GM19043 (cell line): ENCODE measurements at regions not wholly inside any gene's neighbourhood (a gene's known extent, or its start where the extent isn't known, plus 50 kb on each side); places are given as distances from the start of the nearest gene placed in this dataset.

Experiments
- ATAC-seq: cut with Tn5 transposase; IDR thresholded peaks from one replicate; pipeline ENCODE4 v1.9.1; 2021; ENCODE audit warnings: low read depth; ENCODE audit not compliant: unreplicated experiment

- no peak for ATAC-seq
Observed at GRCh38 chr11:28529540-28530410, 421.6 kb downstream of the METTL15 start.

DNA sequence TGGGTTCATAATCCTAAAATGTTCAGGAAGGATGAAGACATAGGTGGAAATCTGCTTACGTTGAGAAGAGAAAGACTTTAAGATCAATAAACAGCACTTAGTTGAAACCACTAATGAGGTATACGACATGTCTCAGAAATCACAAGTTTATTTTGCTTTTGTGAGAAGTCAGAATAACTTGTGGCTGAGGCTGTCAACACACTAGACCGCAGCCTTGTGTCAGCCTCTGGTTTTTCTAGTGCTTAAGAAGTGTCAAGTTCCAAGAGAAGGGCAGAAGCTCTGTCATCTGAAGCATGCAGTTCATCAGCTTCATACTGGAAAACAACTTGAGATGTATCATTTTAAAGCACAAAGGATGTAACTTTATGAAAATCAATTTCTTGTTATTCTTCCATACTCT, 420.9 kb downstream of the METTL15 start:
- ATAC-seq: no peak

DNA sequence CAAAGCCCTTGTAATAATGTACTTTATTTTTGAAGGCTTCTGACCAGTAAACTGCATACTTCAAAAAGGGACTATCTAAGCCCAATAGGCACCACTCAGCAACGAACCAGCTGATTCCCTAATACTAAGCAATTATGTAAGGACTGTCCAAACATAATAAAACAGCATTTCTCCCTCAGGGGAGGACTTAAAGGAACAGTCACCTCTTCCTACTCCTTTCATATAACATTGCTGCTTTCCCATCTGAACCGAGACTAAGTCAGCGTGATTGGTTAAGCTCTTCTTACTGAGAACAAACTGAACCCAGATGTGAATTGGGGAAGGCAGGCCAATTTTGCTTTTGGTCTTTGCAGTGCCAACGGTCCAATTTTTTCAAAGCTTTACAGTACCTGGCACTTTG, 420.0 kb downstream of the METTL15 start:
- no peak for ATAC-seq

DNA sequence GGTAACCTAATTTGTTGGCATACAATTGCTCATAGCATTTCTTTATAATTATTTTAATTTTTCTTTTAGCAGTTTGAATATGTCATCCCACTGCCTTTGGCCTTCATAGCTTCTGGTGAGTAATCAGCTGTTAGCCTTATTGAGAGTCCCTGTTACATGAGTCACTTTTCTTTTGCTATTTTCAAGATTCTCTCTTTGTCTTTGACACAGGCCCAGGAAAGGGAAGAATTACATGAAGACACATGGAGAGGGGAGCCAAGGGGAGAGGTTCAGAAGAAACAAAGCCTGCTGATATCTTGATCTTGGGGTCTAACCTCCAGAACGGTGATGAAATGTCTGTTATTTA, 418.2 kb downstream of the METTL15 start:
- no peak for ATAC-seq

- no peak for ATAC-seq
Observed at GRCh38 chr11:28525636-28526405, 417.6 kb downstream of the METTL15 start.

DNA sequence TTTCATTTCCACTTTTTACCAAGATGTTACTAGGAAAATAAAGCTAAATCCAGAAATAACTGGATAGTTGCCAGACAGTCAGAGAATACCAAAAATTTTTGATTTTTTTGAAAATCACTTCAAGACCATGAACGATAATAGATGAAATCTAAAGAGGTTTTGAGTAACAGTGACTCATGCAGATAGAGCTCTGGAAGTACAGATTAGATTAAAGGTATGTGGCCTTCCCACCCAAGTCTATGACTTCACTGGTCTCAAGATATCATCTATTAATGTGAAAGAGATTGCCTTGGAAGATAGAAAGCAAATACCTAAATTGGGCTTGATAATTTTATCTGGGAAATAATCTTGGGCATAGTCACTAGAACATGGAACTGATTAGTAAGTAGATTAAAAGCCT, 415.9 kb downstream of the METTL15 start:
- no peak for ATAC-seq

DNA sequence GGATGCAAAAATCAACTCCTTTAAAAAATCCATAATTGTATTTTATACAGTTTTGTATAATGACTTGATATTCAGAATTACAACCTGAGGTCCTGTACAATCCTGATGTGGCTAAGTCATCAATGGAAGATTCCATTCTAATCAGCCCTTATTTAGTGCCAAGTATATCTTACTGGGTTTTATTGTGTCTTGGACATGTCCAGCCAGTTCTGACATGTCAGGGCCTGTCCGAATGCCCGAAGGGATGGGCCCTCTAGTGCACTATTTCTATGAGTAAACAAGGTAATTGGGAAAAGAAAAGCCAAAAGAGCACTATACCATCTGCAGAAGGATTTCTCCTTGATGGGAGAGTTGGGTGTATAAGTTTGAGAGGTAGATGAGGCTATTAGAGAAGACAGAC, 412.9 kb downstream of the METTL15 start:
- ATAC-seq: no peak

DNA sequence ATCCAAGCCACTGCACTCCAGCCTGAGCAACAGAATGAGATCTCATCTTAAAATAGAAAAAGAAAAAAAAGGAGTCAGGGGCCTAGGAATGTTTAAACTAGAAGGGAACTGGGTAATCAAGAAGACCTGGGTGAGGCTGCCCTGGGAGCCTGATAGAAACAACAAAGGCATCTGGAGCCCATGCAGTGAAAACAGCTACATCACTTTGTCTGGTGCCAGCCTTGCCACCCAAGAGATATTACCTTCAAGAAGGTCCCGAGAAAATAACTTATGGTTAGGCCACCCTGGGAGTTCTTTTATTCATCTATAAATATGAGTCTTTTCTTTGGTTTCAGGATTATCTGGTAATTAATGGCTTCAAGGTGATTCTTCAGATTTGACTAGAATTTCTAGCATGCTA, 412.1 kb downstream of the METTL15 start:
- ATAC-seq: no peak

DNA sequence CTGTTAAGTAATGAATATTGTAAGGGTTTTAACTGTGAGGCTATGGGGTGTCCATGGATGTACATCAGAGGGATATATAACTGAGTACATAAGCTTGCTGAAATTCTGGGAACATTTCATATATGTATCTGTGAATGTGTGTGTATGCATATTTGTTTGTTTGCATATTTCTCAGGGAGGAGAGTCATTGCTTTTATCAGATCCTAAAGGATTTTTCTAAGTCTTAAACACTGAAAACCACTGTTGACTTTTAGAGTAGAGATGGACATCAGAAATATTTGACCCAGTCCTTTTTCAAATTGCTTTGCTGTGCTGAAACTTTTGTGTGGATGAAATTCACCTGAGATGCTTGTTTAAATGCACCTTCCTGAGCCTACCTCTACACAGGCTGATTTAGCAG, 410.6 kb downstream of the METTL15 start:
- ATAC-seq: no peak

DNA sequence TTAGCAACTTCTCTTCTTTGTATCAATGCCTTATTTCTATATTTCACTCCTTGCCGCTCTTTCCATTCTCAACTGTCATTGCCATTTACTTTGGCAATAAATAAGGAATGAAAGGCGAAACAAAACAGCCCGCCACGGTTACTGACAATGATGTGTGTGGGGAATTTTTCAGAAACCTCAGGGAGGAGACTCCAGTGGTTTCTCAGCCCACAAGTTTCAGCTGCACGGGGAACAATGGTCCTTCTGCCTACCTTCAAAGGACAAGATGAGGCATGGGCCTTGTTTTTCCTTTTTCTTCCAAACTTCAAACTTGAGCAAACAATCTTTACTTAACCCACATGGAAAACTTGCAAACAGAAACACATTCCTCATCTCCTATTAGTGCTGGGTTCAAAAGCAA, 409.4 kb downstream of the METTL15 start:
- ATAC-seq: no peak

GRCh38 chr11:28514391-28514790, 406.2 kb downstream of the METTL15 start:
- no peak for ATAC-seq

- ATAC-seq: no peak
Observed at GRCh38 chr11:28512143-28512756, 404.1 kb downstream of the METTL15 start.

DNA sequence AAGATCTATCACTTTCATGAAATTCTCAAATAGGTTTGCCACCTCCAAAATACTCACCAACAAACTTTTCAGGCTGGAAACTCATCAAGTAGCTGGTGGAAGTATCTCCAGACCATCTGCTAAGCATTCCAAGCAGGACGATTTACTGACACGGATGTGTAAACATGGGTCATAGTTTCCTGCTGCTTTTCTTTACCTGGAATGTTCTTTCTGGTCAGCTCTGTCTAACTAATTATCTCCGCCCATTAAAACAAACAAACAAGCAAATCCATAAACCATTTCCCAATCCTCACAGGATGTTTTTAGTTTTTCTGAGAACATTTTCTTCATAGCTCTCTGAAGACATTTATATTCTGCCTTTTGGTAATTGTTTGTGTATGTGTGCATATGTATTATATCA, 397.0 kb downstream of the METTL15 start:
- ATAC-seq: no peak

- ATAC-seq: no peak
Observed at GRCh38 chr11:28504555-28505110, 396.4 kb downstream of the METTL15 start.

DNA sequence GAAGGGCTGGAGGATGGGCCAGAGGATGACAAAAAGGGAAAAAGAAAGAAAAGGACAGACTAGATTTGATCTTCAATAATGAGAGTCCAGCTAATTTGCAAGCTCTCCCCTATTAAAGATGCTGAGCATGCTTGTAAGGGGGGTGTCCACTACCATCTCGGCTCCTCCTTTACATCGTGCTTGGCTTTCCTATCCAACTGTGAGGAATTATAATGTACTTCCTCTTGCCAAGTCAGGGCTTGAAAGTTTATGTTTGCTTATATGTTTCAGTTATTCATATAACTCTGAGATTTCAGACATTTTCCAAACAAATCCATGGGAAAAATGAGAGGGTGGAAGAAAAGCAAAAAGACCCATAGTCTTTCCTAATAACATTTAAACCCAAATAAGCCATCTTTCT, 387.1 kb downstream of the METTL15 start:
- no peak for ATAC-seq

DNA sequence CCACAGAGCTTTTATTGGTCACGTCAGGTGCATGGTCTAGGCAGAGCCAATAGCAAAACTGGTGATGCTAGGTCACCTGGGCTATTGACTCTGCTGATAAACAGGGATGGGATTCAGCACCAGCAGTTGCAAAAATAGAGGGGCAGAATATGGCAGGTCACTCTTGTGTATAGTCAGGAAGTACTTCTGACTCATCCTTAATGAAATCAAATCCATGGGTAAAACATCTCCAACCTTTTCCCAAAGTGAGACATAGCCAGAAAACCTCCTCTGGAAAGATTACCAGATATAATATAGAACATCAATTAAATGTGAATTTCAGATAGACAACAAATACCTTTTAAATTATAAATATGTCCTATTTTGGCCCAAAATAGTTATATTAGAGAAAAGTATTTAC, 383.2 kb downstream of the METTL15 start:
- no peak for ATAC-seq

DNA sequence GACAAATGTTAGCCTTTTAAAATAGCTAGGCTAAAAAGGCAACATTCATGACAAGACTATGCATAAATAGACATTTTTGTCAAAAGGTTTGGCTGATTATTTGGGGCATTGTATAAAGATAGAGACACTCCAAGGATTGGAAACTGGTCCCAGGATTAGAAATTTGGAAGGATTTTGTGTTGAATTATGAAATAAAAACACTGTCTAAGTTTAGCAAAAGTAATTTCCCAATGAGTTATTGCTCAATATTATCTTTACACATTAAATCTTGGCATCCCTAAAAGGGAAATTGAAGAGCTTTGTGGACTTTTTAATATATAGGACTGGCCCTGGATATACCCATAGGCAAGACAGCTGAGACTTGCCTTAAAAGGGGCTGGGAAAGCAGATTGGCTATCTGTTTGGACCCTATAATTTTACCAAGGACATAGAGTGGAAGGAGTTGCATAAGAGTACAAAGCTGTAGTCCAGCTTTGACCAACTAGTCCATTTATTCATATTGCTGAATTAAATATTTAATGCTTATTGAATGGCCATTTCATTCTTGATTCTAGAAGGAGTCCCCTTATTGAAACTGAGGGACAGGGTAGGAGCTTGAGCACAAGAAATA, 382.7 kb downstream of the METTL15 start:
- ATAC-seq: no peak

GRCh38 chr11:28488336-28488735, 380.1 kb downstream of the METTL15 start:
- ATAC-seq: no peak

DNA sequence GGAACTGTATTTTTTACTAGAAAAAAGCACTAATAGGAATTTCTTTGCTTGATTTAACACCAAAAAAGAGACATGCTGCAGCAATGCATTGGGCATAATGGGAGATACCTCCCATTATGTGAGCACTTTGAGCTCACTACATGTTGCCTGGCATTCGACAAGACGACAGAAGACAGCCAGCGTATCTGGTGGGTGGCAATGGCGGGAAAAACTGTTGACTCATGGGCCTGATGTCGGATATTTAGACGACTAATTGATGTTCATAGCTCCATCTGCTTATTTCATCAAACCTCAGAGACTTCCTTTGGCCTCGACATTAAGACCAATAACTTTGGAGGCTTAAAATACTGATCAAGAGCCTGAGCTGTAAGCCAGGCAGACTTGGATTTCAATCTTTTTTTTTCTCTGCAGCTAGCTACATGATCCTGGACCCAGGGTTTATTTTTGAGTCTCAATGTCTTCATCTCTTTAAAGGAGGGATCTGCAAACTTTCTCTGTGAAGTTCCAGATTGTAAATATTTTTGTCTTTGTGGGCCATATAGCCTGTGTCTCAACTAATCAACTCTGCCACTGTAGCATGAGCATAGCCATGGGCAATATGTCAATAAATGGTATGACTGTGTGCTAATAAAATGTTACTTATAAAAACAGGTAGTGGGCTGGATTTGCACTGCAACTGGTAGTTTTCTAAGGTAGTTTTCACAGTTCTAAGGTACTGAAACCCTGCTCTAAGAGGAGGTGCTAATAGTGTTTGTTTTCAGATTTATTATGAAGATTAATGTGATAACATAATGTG, 375.1 kb downstream of the METTL15 start:
- ATAC-seq: no peak

DNA sequence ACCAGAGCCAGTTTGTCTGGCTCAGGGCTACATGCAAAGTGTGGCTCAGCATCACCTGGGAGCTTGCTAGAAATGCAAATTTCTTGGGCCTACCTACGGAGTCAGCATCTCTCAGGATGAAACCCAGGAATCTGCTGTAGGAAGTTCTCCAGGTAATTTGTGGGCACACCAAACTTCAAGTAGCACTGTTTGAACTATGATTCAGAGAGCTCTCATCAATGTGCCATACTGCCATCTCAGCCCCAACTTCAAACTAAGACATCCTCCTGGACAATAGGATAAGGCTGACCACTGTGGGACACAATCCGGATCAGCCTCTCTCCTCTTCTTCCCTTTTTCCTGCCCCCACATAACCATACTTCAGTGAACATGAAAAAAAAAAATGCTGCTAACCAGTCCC, 374.5 kb downstream of the METTL15 start:
- no peak for ATAC-seq
